HepG2 (cell line): ENCODE measurements at regions not wholly inside any gene's neighbourhood (a gene's known extent, or its start where the extent isn't known, plus 50 kb on each side); places are given as distances from the start of the nearest gene placed in this dataset.

Source experiments
- ATAC-seq: fragments of 200-7000 bp; cut with Tn5 transposase; 3 replicates; pipeline ENCODE4 v1.9.1; 2020; ENCODE audit warnings: mild to moderate bottlenecking, moderate library complexity
- BruUV-seq: library from RNA; stranded (reverse); fragments of 400-500 nt; replicated peaks from 2 replicates; lab custom pipeline; 2021; lab: Mats Ljungman, UMichigan
- CTCF ChIA-PET: fragments of 300-600 bp; formaldehyde crosslinking; extraction: SDS; loops from one replicate; lab custom pipeline; 2021; ENCODE audit warnings: low total read pairs, inconsistent platforms, low intra/inter-chr PET ratio; lab: Yijun Ruan, JAX
- POLR2A ChIA-PET: fragments of 350-600 bp; sonication (Branson Sonifier 250); formaldehyde crosslinking; loops from one replicate; lab custom pipeline; 2020; ENCODE audit warnings: antibody characterized with exemption, inconsistent platforms; lab: Yijun Ruan, JAX
- DNase-seq: peaks from one replicate; pipeline ENCODE4 v3.0.0-alpha.2; 2015; ENCODE audit warnings: low spot score
- FAIRE-seq: peaks from 3 replicates; lab custom pipeline; 2011; peaks lifted over from hg19 to GRCh38; lab: Jason Lieb, UNC
- H2AFZ ChIP-seq: one replicate; pipeline ENCODE4 v1.6.1; 2011; ENCODE audit warnings: low read length, inconsistent platforms
- H3K27ac ChIP-seq: fragments of 300-600 bp; 3 replicates; pipeline ENCODE4 v1.8.0; 2011; ENCODE audit warnings: mixed run types, mild to moderate bottlenecking, mixed read lengths, low read length, inconsistent platforms; ENCODE audit not compliant: insufficient read depth; ENCODE audit errors: extremely low read length
- H3K27me3 ChIP-seq, 2 experiments: fragments of 200-600 bp in 1 of 2; 2 replicates in 1 of 2; 3 replicates in 1 of 2; pipeline versions ENCODE4 v1.6.0 to v1.8.0; 2011; ENCODE audit warnings: low read length in 2 of 2, mild to moderate bottlenecking in 2 of 2, moderate library complexity in 2 of 2, inconsistent platforms in 1 of 2; ENCODE audit not compliant: insufficient read depth in 2 of 2, control insufficient read depth in 1 of 2
- H3K36me3 ChIP-seq, 2 experiments: fragments of 200-600 bp in 1 of 2; replicated peaks in 1 of 2; 2 replicates in 1 of 2; 3 replicates in 1 of 2; pipeline versions ENCODE4 v1.5.1 to v1.8.0; 2011; ENCODE audit warnings: low read length in 2 of 2, inconsistent platforms in 1 of 2; ENCODE audit not compliant: insufficient read depth in 2 of 2, control insufficient read depth in 1 of 2
- H3K4me1 ChIP-seq: 2 replicates; pipeline ENCODE4 v1.5.1; 2012; ENCODE audit warnings: low read length, inconsistent platforms; ENCODE audit not compliant: insufficient read depth
- H3K4me2 ChIP-seq: 2 replicates; pipeline ENCODE4 v1.6.0; 2011; ENCODE audit warnings: low read depth, low read length, inconsistent platforms
- H3K4me3 ChIP-seq, 3 experiments: fragments of 200-600 bp in 1 of 3; sonication (generic), shearing (Covaris generic) in 1 of 3; replicated peaks in 1 of 3; 2 replicates each; pipeline ENCODE4 v1.5.1; 2011 to 2016; ENCODE audit warnings: low read length in 3 of 3, inconsistent platforms in 2 of 3, low read depth in 2 of 3, mild to moderate bottlenecking in 2 of 3, control low read depth in 1 of 3, mixed read lengths in 1 of 3; ENCODE audit not compliant: insufficient read depth in 1 of 3
- H3K79me2 ChIP-seq: one replicate; pipeline ENCODE4 v1.6.1; 2011; ENCODE audit warnings: low read length, inconsistent platforms; ENCODE audit not compliant: insufficient read depth
- H3K9ac ChIP-seq: 2 replicates; pipeline ENCODE4 v1.6.0; 2011; ENCODE audit warnings: mild to moderate bottlenecking, low read depth, low read length, inconsistent platforms; ENCODE audit not compliant: insufficient read depth
- H3K9me3 ChIP-seq: 2 replicates; pipeline ENCODE4 v1.5.1; 2012; ENCODE audit warnings: mild to moderate bottlenecking, low read length
- H4K20me1 ChIP-seq: 2 replicates; pipeline ENCODE4 v1.6.0; 2011; ENCODE audit warnings: inconsistent platforms, mild to moderate bottlenecking, low read length, moderate library complexity; ENCODE audit not compliant: insufficient read depth
- AGO2 ChIP-seq: fragments of 200-400 bp; formaldehyde crosslinking; optimal IDR thresholded peaks from 2 replicates; pipeline ENCODE3; 2017; ENCODE audit warnings: mild to moderate bottlenecking, low read depth, low read length, moderate library complexity
- ASH2L ChIP-seq: fragments of 300-600, 200-600 bp; sonication (generic); IDR thresholded peaks from 2 replicates; pipeline ENCODE4 v1.7.0; 2017; ENCODE audit warnings: low read depth, mild to moderate bottlenecking, moderate library complexity, mixed read lengths, low read length; ENCODE audit not compliant: insufficient read length
- CAMTA2 ChIP-seq: sonication (generic); formaldehyde crosslinking; IDR thresholded peaks from 2 replicates; pipeline ENCODE4 v1.4.0; 2020; ENCODE audit warnings: mild to moderate bottlenecking, missing genetic modification reagents, borderline replicate concordance
- CENPBD1 ChIP-seq: sonication (generic); formaldehyde crosslinking; IDR thresholded peaks from 2 replicates; pipeline ENCODE4 v1.8.0; 2022; ENCODE audit warnings: missing genetic modification reagents, low read depth, mild to moderate bottlenecking, borderline replicate concordance
- DZIP1 ChIP-seq: sonication (generic); formaldehyde crosslinking; IDR thresholded peaks from 2 replicates; pipeline ENCODE4 v1.5.0; 2020; ENCODE audit warnings: mild to moderate bottlenecking, missing genetic modification reagents
- ELK4 ChIP-seq: sonication (generic); formaldehyde crosslinking; IDR thresholded peaks from 2 replicates; pipeline ENCODE4 v1.9.0; 2021; ENCODE audit warnings: missing genetic modification reagents, borderline replicate concordance
- HNRNPLL ChIP-seq: fragments of 200-400 bp; formaldehyde crosslinking; IDR thresholded peaks from 2 replicates; pipeline ENCODE4 v1.6.1; 2017; ENCODE audit warnings: mild to moderate bottlenecking, low read depth, low read length; ENCODE audit not compliant: poor library complexity, severe bottlenecking
- PHF5A ChIP-seq: IDR thresholded peaks from one replicate; pipeline ENCODE4 v1.6.1; 2018; ENCODE audit warnings: low read depth, missing genetic modification reagents; ENCODE audit not compliant: unreplicated experiment
- TBX3 ChIP-seq: fragments of 450-650 bp; IDR thresholded peaks from 2 replicates; pipeline ENCODE4 v1.6.1; 2017; ENCODE audit warnings: antibody characterized with exemption, mild to moderate bottlenecking, inconsistent platforms, borderline replicate concordance
- TCF7 ChIP-seq: sonication (generic); IDR thresholded peaks from 2 replicates; pipeline ENCODE4 v1.6.1; 2016; ENCODE audit warnings: antibody characterized with exemption, low read depth
- ZBTB46 ChIP-seq: sonication (generic); formaldehyde crosslinking; IDR thresholded peaks from 2 replicates; pipeline ENCODE4 v1.4.0; 2020; ENCODE audit warnings: mild to moderate bottlenecking, missing genetic modification reagents, borderline replicate concordance
- ZMAT5 ChIP-seq: sonication (generic); formaldehyde crosslinking; IDR thresholded peaks from 2 replicates; pipeline ENCODE4 v1.5.0; 2020; ENCODE audit warnings: mild to moderate bottlenecking, low read depth, missing genetic modification reagents, borderline replicate concordance
- ZNF329 ChIP-seq: sonication (generic); formaldehyde crosslinking; IDR thresholded peaks from 2 replicates; pipeline ENCODE4 v1.9.0; 2021; ENCODE audit warnings: low read depth, mild to moderate bottlenecking, missing genetic modification reagents
- ZNF33A ChIP-seq: sonication (generic); formaldehyde crosslinking; IDR thresholded peaks from 2 replicates; pipeline ENCODE4 v1.5.1; 2020; ENCODE audit warnings: missing genetic modification reagents, mild to moderate bottlenecking, moderate library complexity, borderline replicate concordance
- ZNF34 ChIP-seq: sonication (generic); formaldehyde crosslinking; IDR thresholded peaks from 2 replicates; pipeline ENCODE4 v1.4.0; 2020; ENCODE audit warnings: mild to moderate bottlenecking, missing genetic modification reagents, borderline replicate concordance
- ZNF576 ChIP-seq: sonication (generic); formaldehyde crosslinking; IDR thresholded peaks from 2 replicates; pipeline ENCODE4 v1.4.0; 2020; ENCODE audit warnings: mild to moderate bottlenecking, missing genetic modification reagents
- ZNF577 ChIP-seq: sonication (generic); formaldehyde crosslinking; IDR thresholded peaks from 2 replicates; pipeline ENCODE4 v1.4.0; 2020; ENCODE audit warnings: mild to moderate bottlenecking, low read depth, missing genetic modification reagents, borderline replicate concordance
- ZNF782 ChIP-seq: sonication (generic); formaldehyde crosslinking; IDR thresholded peaks from 2 replicates; pipeline ENCODE4 v1.4.0; 2020; ENCODE audit warnings: missing genetic modification reagents, mild to moderate bottlenecking, borderline replicate concordance
- ZNF879 ChIP-seq: sonication (generic); formaldehyde crosslinking; IDR thresholded peaks from 2 replicates; pipeline ENCODE4 v1.8.1; 2023; ENCODE audit warnings: missing genetic modification reagents
- in situ Hi-C: cut with HindIII; loops from 2 replicates; pipeline ENCODE4 v1.10.0; 2017; ENCODE audit warnings: low pct_unique_long_range_greater_than_20kb; ENCODE audit not compliant: extremely low pct_ligation_motif_present
- intact Hi-C: fragments of 100-400 bp; cut with micrococcal nuclease; formaldehyde crosslinking; loops from one replicate; pipeline ENCODE4 v1.10.0; 2022; ENCODE audit not compliant: unreplicated experiment

- Histone ChIP-seq H3K79me2 (no peaks in the 10 kb centered on the region), H3K4me1 (no peaks in the 10 kb centered on the region), H2AFZ (no peak overlapping the region), H4K20me1 (no peaks in the 10 kb centered on the region), H3K27me3 (no peaks in the 10 kb centered on the region), H3K9me3 (no peaks in the 10 kb centered on the region), H3K9ac (no peak overlapping the region), H3K36me3 (no peaks in the 10 kb centered on the region), H3K4me2 (no peak overlapping the region), H3K4me3 (no peak overlapping the region), H3K27ac (no peak overlapping the region)
- FAIRE-seq (no peak), DNase-seq (no peak), ATAC-seq (no peak)
- POLR2A ChIA-PET = no interaction called here
- no TSS peak for BruUV-seq
- CTCF ChIA-PET = no interaction called here
- in situ Hi-C loops (no loop called here), intact Hi-C loops (no loop called here)
- TF ChIP-seq ZNF34 (CRISPR knock-in tag) (no peak), AGO2 (no peak), ZNF782 (no peak), CAMTA2 (CRISPR knock-in tag) (no peak), HNRNPLL (no peak), ELK4 (no peak), ZMAT5 (CRISPR knock-in tag) (no peak), ZNF576 (no peak), ZNF577 (CRISPR knock-in tag) (no peak), CENPBD1 (CRISPR knock-in tag) (no peak), ZNF879 (CRISPR knock-in tag) (no peak), PHF5A (no peak), TBX3 (no peak), ZNF329 (no peak), ZNF33A (CRISPR knock-in tag) (no peak), ASH2L (no peak), ZBTB46 (CRISPR knock-in tag) (no peak), TCF7 (no peak), DZIP1 (no peak)
These were observed 525.9 kb downstream of the FGF9 start for GRCh38 chr13:22196777-22197176.
